HCT116 (cell line): ENCODE measurements at regions not wholly inside any gene's neighbourhood (a gene's known extent, or its start where the extent isn't known, plus 50 kb on each side); places are given as distances from the start of the nearest gene placed in this dataset.

ENCODE experiments used
- ATAC-seq: fragments of 200-7000 bp; cut with Tn5 transposase; 2 replicates; pipeline ENCODE4 v1.9.1; 2020; ENCODE audit warnings: mild to moderate bottlenecking, moderate library complexity
- BruUV-seq: library from RNA; stranded (reverse); fragments of 400-500 nt; replicated peaks from 2 replicates; lab custom pipeline; 2021; lab: Mats Ljungman, UMichigan
- CTCF ChIA-PET: fragments of 300-600 bp; sonication (Branson Sonifier 250); formaldehyde crosslinking; loops from one replicate; lab custom pipeline; 2021; ENCODE audit warnings: antibody characterized with exemption; lab: Charles Lee
- POLR2A ChIA-PET: fragments of 300-600, 350-600 bp; sonication (Branson Sonifier 250); formaldehyde crosslinking; loops from one replicate; lab custom pipeline; 2021; ENCODE audit warnings: antibody characterized with exemption; lab: Charles Lee
- RAD21 ChIA-PET, 2 experiments: fragments of 300-600 bp; sonication (Branson Sonifier 250); formaldehyde crosslinking; loops; one replicate each; lab custom pipeline; 2023; ENCODE audit warnings: low total read pairs in 2 of 2; ENCODE audit not compliant: uncharacterized antibody in 2 of 2, unreplicated experiment in 2 of 2, low non-redundant PET in 1 of 2; lab: Charles Lee
- DNase-seq: peaks from one replicate; pipeline ENCODE4 v3.0.0-alpha.2; 2010; ENCODE audit warnings: low read depth, low spot score
- H2AFZ ChIP-seq: fragments of 200-600 bp; shearing (Covaris generic), sonication (generic); 2 replicates; pipeline ENCODE4 v1.6.1; 2017; ENCODE audit warnings: low read depth, mixed run types, mixed read lengths, antibody characterized with exemption, low read length; ENCODE audit not compliant: poor library complexity, severe bottlenecking
- H3K27ac ChIP-seq: 2 replicates; pipeline ENCODE4 v1.5.1; 2012; ENCODE audit warnings: low read depth, low read length
- H3K27me3 ChIP-seq: fragments of 200-600 bp; sonication (generic); 2 replicates; pipeline ENCODE4 v1.6.1; 2016; ENCODE audit warnings: mixed run types, low read length, mixed read lengths; ENCODE audit not compliant: insufficient read depth
- H3K36me3 ChIP-seq, 2 experiments: fragments of 200-500 bp in 1 of 2; fragments of 200-600 bp in 1 of 2; sonication (Bioruptor generic) in 1 of 2; sonication (generic) in 1 of 2; 2 replicates each; pipeline versions ENCODE4 v1.5.1 to v1.6.1; 2014 to 2016; ENCODE audit warnings: low read length in 2 of 2, inconsistent platforms in 1 of 2, mixed read lengths in 1 of 2, mixed run types in 1 of 2; ENCODE audit not compliant: insufficient read depth in 2 of 2, control insufficient read depth in 1 of 2
- H3K4me1 ChIP-seq, 2 experiments: fragments of 200-600 bp in 1 of 2; sonication (generic) in 1 of 2; 2 replicates each; pipeline versions ENCODE4 v1.5.1 to v1.6.1; 2012 to 2017; ENCODE audit warnings: low read length in 2 of 2, inconsistent platforms in 1 of 2, mild to moderate bottlenecking in 1 of 2, mixed read lengths in 1 of 2, mixed run types in 1 of 2, moderate library complexity in 1 of 2; ENCODE audit not compliant: insufficient read depth in 2 of 2, control insufficient read depth in 1 of 2
- H3K4me2 ChIP-seq: fragments of 200-600 bp; sonication (generic); 2 replicates; pipeline ENCODE4 v1.6.1; 2017; ENCODE audit warnings: mixed run types, low read length, mixed read lengths
- H3K4me3 ChIP-seq, 2 experiments: fragments of 200-600 bp in 1 of 2; sonication (generic) in 1 of 2; replicated peaks in 1 of 2; 2 replicates each; pipeline ENCODE4 v1.5.1; 2011 to 2016; ENCODE audit warnings: low read length in 2 of 2, control low read depth in 1 of 2, low read depth in 1 of 2, mild to moderate bottlenecking in 1 of 2, mixed read lengths in 1 of 2, mixed run types in 1 of 2
- H3K79me2 ChIP-seq: fragments of 200-600 bp; sonication (generic); 2 replicates; pipeline ENCODE4 v1.6.1; 2017; ENCODE audit warnings: mild to moderate bottlenecking, mixed run types, low read length, moderate library complexity, mixed read lengths; ENCODE audit not compliant: insufficient read depth
- H3K9ac ChIP-seq: fragments of 200-600 bp; sonication (generic); 2 replicates; pipeline ENCODE4 v1.6.1; 2016; ENCODE audit warnings: low read length, mixed read lengths
- H3K9me2 ChIP-seq: fragments of 200-600 bp; sonication (generic), shearing (Covaris generic); 2 replicates; pipeline ENCODE4 v1.6.1; 2017; ENCODE audit warnings: mixed run types, mild to moderate bottlenecking, moderate library complexity; ENCODE audit not compliant: insufficient read depth
- H3K9me3 ChIP-seq, 2 experiments: fragments of 200-500 bp in 1 of 2; fragments of 200-600 bp in 1 of 2; sonication (Bioruptor generic) in 1 of 2; sonication (generic) in 1 of 2; 2 replicates each; pipeline ENCODE4 v1.6.1; 2014 to 2017; ENCODE audit warnings: low read length in 2 of 2, mixed read lengths in 2 of 2, inconsistent platforms in 1 of 2, low read depth in 1 of 2, mild to moderate bottlenecking in 1 of 2, mixed run types in 1 of 2, moderate library complexity in 1 of 2; ENCODE audit not compliant: control insufficient read depth in 1 of 2, insufficient read depth in 1 of 2
- H4K20me1 ChIP-seq: fragments of 200-600 bp; sonication (generic), shearing (Covaris generic); 2 replicates; pipeline ENCODE4 v1.6.1; 2017; ENCODE audit warnings: mixed run types, mild to moderate bottlenecking, moderate library complexity; ENCODE audit not compliant: insufficient read depth
- EGR1 ChIP-seq: IDR thresholded peaks from 2 replicates; pipeline ENCODE4 v1.6.1; 2012; ENCODE audit warnings: low read depth
- EZH2 ChIP-seq: fragments of 200-600 bp; sonication (generic); IDR thresholded peaks from 2 replicates; pipeline ENCODE4 v1.6.1; 2017; ENCODE audit warnings: antibody characterized with exemption, mixed run types
- POLR2A ChIP-seq: IDR thresholded peaks from 2 replicates; pipeline ENCODE4 v1.7.0; 2011; ENCODE audit warnings: borderline replicate concordance; ENCODE audit not compliant: insufficient read depth, insufficient read length; ENCODE audit errors: extremely low read depth
- POLR2AphosphoS5 ChIP-seq: IDR thresholded peaks from 2 replicates; pipeline ENCODE4 v1.6.1; 2011; ENCODE audit warnings: mild to moderate bottlenecking, low read depth, low read length, moderate library complexity
- SIN3A ChIP-seq: IDR thresholded peaks from 2 replicates; pipeline ENCODE4 v1.6.1; 2012; ENCODE audit warnings: low read depth
- intact Hi-C: fragments of 100-400 bp; cut with micrococcal nuclease; formaldehyde crosslinking; loops from 2 replicates; pipeline ENCODE4 v1.10.0; 2022
- TF ChIP-seq, protein P1 (sequence below): IDR thresholded peaks from 2 replicates; pipeline ENCODE4 v1.6.1; 2011; ENCODE audit warnings: mild to moderate bottlenecking, low read length, moderate library complexity; ENCODE audit not compliant: insufficient replicate concordance; ENCODE audit errors: extremely low read depth
- TF ChIP-seq, protein P2 (sequence below), 3 experiments: fragments of 200-600 bp in 1 of 3; sonication (generic) in 1 of 3; IDR thresholded peaks in 2 of 3; conservative IDR thresholded peaks in 1 of 3; 2 replicates each; pipeline ENCODE4 v1.5.1; 2012 to 2017; ENCODE audit warnings: low read depth in 2 of 3, low read length in 2 of 3, antibody characterized with exemption in 1 of 3, borderline replicate concordance in 1 of 3, control low read depth in 1 of 3, mild to moderate bottlenecking in 1 of 3, mixed read lengths in 1 of 3, mixed run types in 1 of 3, moderate library complexity in 1 of 3; ENCODE audit not compliant: insufficient read depth in 1 of 3

DNA sequence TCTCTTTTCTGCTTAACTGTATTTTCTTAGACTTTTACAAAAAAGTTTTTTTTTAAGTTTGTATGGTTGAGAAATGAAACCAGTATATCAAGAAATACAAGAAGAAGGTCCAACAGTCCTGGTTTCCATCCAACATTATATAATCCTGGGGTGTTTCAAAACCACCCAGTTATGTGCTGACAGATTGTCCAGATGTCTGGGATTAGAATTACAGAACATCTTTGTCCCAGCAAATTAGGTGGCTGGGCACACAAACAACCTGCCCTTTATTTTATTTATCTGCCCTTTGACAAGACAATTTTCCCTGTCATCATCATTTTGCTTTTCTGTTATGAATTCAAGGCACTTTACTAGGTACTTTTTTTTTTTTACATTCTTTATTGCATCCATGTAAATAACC, 622.1 kb downstream of the PLPP3 start:
- Histone ChIP-seq H3K79me2 (no peaks in the 10 kb centered on the region), H2AFZ (no peak overlapping the region), H3K9me3 (no peaks in the 10 kb centered on the region), H3K4me3 (no peak overlapping the region), H3K9ac (no peak overlapping the region), H3K4me1 (no peaks in the 10 kb centered on the region), H3K9me2 (no peaks in the 10 kb centered on the region), H3K4me2 (no peak overlapping the region)
- ChIA-PET RAD21 (no interaction called here), POLR2A (no interaction called here)
- no peak for DNase-seq
- intact Hi-C loops = no loop called here
- no peak for ATAC-seq
- TF ChIP-seq EZH2 = no peak
- no peak for TF ChIP-seq EGR1
- TF ChIP-seq, protein P1, sequence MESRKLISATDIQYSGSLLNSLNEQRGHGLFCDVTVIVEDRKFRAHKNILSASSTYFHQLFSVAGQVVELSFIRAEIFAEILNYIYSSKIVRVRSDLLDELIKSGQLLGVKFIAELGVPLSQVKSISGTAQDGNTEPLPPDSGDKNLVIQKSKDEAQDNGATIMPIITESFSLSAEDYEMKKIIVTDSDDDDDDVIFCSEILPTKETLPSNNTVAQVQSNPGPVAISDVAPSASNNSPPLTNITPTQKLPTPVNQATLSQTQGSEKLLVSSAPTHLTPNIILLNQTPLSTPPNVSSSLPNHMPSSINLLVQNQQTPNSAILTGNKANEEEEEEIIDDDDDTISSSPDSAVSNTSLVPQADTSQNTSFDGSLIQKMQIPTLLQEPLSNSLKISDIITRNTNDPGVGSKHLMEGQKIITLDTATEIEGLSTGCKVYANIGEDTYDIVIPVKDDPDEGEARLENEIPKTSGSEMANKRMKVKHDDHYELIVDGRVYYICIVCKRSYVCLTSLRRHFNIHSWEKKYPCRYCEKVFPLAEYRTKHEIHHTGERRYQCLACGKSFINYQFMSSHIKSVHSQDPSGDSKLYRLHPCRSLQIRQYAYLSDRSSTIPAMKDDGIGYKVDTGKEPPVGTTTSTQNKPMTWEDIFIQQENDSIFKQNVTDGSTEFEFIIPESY = no peak
- TF ChIP-seq SIN3A = no peak
- TF ChIP-seq POLR2A = no peak
- no peak for TF ChIP-seq POLR2AphosphoS5
- TF ChIP-seq, protein P2, sequence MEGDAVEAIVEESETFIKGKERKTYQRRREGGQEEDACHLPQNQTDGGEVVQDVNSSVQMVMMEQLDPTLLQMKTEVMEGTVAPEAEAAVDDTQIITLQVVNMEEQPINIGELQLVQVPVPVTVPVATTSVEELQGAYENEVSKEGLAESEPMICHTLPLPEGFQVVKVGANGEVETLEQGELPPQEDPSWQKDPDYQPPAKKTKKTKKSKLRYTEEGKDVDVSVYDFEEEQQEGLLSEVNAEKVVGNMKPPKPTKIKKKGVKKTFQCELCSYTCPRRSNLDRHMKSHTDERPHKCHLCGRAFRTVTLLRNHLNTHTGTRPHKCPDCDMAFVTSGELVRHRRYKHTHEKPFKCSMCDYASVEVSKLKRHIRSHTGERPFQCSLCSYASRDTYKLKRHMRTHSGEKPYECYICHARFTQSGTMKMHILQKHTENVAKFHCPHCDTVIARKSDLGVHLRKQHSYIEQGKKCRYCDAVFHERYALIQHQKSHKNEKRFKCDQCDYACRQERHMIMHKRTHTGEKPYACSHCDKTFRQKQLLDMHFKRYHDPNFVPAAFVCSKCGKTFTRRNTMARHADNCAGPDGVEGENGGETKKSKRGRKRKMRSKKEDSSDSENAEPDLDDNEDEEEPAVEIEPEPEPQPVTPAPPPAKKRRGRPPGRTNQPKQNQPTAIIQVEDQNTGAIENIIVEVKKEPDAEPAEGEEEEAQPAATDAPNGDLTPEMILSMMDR (IDR thresholded peaks at IDR 0.05 in 2 of 3, conservative IDR thresholded peaks at IDR 0.05 in 1 of 3; ENCODE audit: borderline replicate concordance in 1 of 3, insufficient read depth in 1 of 3, low read depth in 2 of 3, low read length in 2 of 3) = no peak
- TF ChIP-seq, all 23 proteins: peak for 0
- H3K36me3 ChIP-seq = no peaks in the 10 kb centered on the region
- no peaks in the 10 kb centered on the region; the same call in 1 of the 2 replicates for H3K27me3 ChIP-seq
- no TSS peak for BruUV-seq
- CTCF ChIA-PET = no interaction called here
- no peak overlapping the region for H3K27ac ChIP-seq
- no peaks in the 10 kb centered on the region for H4K20me1 ChIP-seq
